ENCODE measurements at regions not wholly inside any gene's neighbourhood (a gene's known extent, or its start where the extent isn't known, plus 50 kb on each side); places are given as distances from the start of the nearest gene placed in this dataset.

- DNase-seq (ENCODE audit: low read depth in 2 of 2) = no peak
Observed at GRCh38 chr3:40642812-40643211, 118.1 kb downstream of the ZNF621 start.

GRCh38 chr3:40645883-40646282, 121.1 kb downstream of the ZNF621 start:
- no peak for DNase-seq (ENCODE audit: low read depth in 2 of 2)

- DNase-seq (ENCODE audit: low read depth in 2 of 2) = no peak
Observed at GRCh38 chr3:40649346-40649745, 124.6 kb downstream of the ZNF621 start.

GRCh38 chr3:40652072-40652471, 127.3 kb downstream of the ZNF621 start:
- DNase-seq (ENCODE audit: low read depth in 2 of 2) = no peak

- no peak for DNase-seq (ENCODE audit: low read depth in 2 of 2)
Observed at GRCh38 chr3:40653001-40653400, 128.2 kb downstream of the ZNF621 start.

- no peak for DNase-seq (ENCODE audit: low read depth in 2 of 2)
Observed at GRCh38 chr3:40653878-40654277, 129.1 kb downstream of the ZNF621 start.

- no peak for DNase-seq (ENCODE audit: low read depth in 2 of 2)
Observed at GRCh38 chr3:40655551-40655950, 130.8 kb downstream of the ZNF621 start.

GRCh38 chr3:40657623-40658022, 132.9 kb downstream of the ZNF621 start:
- DNase-seq (ENCODE audit: low read depth in 2 of 2) = no peak

GRCh38 chr3:40658305-40658704, 133.5 kb downstream of the ZNF621 start:
- no peak for DNase-seq (ENCODE audit: low read depth in 2 of 2)

GRCh38 chr3:40660554-40660953, 135.8 kb downstream of the ZNF621 start:
- DNase-seq (ENCODE audit: low read depth in 2 of 2) = no peak

GRCh38 chr3:40661284-40661683, 136.5 kb downstream of the ZNF621 start:
- no peak for DNase-seq (ENCODE audit: low read depth in 2 of 2)

GRCh38 chr3:40663280-40663679, 138.5 kb downstream of the ZNF621 start:
- no peak for DNase-seq (ENCODE audit: low read depth in 2 of 2)

GRCh38 chr3:40669176-40669575, 144.4 kb downstream of the ZNF621 start:
- DNase-seq (ENCODE audit: low read depth in 2 of 2) = no peak

GRCh38 chr3:40672861-40673260, 148.1 kb downstream of the ZNF621 start:
- DNase-seq (ENCODE audit: low read depth in 2 of 2) = no peak

- no peak for DNase-seq (ENCODE audit: low read depth in 2 of 2)
Observed at GRCh38 chr3:40677321-40677720, 152.6 kb downstream of the ZNF621 start.

GRCh38 chr3:40677749-40678148, 153.0 kb downstream of the ZNF621 start:
- no peak for DNase-seq (ENCODE audit: low read depth in 2 of 2)

- no peak for DNase-seq (ENCODE audit: low read depth in 2 of 2)
Observed at GRCh38 chr3:40679290-40679689, 154.5 kb downstream of the ZNF621 start.

GRCh38 chr3:40680685-40681657, 156.2 kb downstream of the ZNF621 start:
- no peak for DNase-seq (ENCODE audit: low read depth in 2 of 2)

GRCh38 chr3:40681658-40682055, 156.9 kb downstream of the ZNF621 start:
- no peak for DNase-seq (ENCODE audit: low read depth in 2 of 2)

GRCh38 chr3:40689837-40690236, 165.1 kb downstream of the ZNF621 start:
- DNase-seq (ENCODE audit: low read depth in 2 of 2) = no peak

- peak in 1 of 2 donors; percentile 62 for DNase-seq (ENCODE audit: low read depth in 2 of 2)
Observed at GRCh38 chr3:40690749-40691451, 166.1 kb downstream of the ZNF621 start.

- DNase-seq (ENCODE audit: low read depth in 2 of 2) = peak; percentile 16 to 42
Observed at GRCh38 chr3:40691452-40691861, 166.7 kb downstream of the ZNF621 start.

- DNase-seq (ENCODE audit: low read depth in 2 of 2) = no peak
Observed at GRCh38 chr3:40695848-40696247, 171.1 kb downstream of the ZNF621 start.
